ENCODE measurements at regions not wholly inside any gene's neighbourhood (a gene's known extent, or its start where the extent isn't known, plus 50 kb on each side); places are given as distances from the start of the nearest gene placed in this dataset.
A peak's percentile ranks its signal among the peaks of the same experiment; 100 is the strongest.
"Not testable (repeated sequence)": the region's sequence is repeated elsewhere in the genome, so short reads cannot be mapped to it uniquely, and the experiment has no call there.

DNA sequence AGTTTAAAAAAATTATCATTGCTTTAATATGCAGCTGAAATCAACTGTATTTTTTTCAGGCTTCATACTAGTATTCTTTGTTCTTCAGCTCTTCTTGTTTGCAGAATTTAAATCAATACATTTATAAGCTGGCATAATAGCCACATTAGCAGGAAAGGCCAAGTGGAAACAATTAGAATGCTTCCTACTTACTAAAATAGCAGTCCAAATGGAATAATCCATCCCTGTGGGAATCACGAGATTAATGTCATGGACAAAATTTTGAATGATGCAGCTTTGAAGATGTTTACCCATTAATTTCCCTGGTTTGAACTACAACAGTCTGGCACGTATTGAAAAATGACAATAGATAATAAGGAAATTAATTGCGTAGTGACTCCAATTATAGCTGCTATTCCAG, 2650.8 kb downstream of the PCDH9 start:
- no peak for DNase-seq (ENCODE audit: low spot score)
- POLR2A ChIA-PET (ENCODE audit: low non-redundant PET) = no interaction called here
- TF ChIP-seq, protein P1, sequence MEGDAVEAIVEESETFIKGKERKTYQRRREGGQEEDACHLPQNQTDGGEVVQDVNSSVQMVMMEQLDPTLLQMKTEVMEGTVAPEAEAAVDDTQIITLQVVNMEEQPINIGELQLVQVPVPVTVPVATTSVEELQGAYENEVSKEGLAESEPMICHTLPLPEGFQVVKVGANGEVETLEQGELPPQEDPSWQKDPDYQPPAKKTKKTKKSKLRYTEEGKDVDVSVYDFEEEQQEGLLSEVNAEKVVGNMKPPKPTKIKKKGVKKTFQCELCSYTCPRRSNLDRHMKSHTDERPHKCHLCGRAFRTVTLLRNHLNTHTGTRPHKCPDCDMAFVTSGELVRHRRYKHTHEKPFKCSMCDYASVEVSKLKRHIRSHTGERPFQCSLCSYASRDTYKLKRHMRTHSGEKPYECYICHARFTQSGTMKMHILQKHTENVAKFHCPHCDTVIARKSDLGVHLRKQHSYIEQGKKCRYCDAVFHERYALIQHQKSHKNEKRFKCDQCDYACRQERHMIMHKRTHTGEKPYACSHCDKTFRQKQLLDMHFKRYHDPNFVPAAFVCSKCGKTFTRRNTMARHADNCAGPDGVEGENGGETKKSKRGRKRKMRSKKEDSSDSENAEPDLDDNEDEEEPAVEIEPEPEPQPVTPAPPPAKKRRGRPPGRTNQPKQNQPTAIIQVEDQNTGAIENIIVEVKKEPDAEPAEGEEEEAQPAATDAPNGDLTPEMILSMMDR (conservative IDR thresholded peaks at IDR 0.05; ENCODE audit: low read depth) = no peak
- CTCF ChIA-PET = interaction anchor here (0.7 kb wide), 1 partner anchor 1068 kb away, joined by 3 read pairs; no protein-coding TSS in a partner anchor
- H3K27ac ChIP-seq = no peak overlapping the region

DNA sequence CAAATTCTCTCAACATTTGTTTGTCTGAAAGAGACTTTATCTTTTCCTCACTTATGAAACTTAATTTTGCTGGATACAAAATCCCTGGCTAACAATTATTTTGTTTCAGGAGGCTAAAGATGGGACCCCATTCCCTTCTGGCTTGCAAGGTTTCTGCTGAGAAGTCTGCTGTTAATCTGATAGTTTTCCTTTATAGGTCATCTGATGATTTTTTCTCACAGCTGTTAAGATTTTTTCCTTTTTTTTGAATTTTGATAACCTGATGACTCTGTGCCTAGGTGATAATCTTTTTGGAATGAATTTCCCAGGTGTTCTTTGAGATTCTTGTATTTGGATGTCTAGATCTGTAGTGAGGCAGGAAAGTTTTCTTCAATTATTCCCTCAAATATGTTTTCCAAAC, 2661.4 kb downstream of the PCDH9 start:
- DNase-seq (ENCODE audit: low spot score) = no peak
- H3K27ac ChIP-seq = no peak overlapping the region
- TF ChIP-seq, protein P1 (conservative IDR thresholded peaks at IDR 0.05; ENCODE audit: low read depth) = no peak
- POLR2A ChIA-PET (ENCODE audit: low non-redundant PET) = no interaction called here
- CTCF ChIA-PET = interaction anchor here (0.6 kb wide), 2 partner anchors 15 to 21 kb away, joined by 3 read pairs; no protein-coding TSS in a partner anchor

DNA sequence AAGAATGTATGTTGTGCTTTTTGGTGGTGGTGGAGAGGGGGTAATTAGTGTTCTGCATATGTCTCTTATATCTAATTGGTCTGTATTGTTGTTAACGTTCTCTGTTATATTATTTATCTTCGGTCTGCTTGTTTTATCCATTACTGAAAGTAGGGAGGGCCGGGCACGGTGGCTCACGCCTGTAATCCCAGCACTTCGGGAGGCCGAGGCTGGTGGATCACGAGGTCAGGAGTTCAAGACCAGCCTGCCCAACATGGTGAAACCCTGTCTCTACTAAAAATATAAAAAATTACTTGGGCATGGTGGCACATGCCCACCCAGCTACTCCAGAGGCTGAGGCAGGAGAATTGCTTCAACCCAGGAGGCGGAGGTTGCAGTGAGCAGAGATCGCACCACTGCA, 2672.1 kb downstream of the PCDH9 start:
- CTCF ChIA-PET; H3K27ac ChIP-seq; POLR2A ChIA-PET (ENCODE audit: low non-redundant PET); DNase-seq (ENCODE audit: low spot score): not testable (repeated sequence)

DNA sequence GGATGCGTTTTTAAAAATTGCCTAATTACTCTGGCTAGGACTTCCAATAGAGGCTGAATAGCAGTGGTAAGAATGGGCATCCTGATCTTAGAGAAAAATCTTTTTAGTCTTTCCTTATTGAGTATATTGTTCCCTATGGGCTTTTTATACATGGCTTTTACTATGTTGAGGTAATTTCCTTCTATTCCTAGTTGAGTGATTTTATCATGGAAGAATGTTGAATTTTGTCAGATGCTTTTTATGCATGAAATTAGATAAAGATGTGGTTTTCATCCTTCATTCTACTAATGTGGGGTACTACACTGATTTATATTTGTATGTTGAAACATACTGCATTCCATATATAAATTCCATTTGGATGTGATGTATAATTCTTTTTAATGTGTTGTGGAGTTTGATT, 2673.8 kb downstream of the PCDH9 start:
- POLR2A ChIA-PET (ENCODE audit: low non-redundant PET) = no interaction called here

DNA sequence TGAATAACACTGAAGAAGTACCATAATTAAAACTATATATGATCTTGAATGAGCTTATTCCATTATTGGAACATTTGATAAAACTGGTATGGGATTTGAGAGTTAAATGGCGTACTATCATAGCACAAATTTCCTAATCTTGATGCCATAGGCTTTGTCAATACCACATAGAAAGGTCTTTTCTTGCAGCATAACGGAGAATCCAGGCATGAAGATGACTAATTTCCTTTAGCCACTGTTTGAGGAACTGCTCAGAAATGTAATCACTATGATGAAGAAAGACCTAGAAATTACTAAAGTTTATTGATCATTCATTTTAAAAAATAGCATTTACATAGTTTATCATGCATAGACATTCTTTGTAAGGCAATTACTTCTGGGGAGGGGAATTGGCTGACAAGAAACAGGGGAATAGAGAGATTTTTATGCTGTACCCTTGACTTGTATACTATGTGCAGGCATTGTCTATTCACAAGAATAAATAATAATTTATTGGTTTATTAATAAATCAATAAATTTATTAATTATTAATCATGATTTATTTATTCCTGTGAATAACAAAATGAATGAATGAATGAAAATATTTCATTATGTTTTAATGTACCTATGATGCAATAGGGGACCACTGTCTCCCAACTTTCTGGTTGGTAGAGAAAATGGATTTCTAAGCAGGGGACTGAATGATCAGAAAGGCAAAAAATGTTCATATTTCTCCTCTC, 2676.6 kb downstream of the PCDH9 start:
- no peak for DNase-seq (ENCODE audit: low spot score)
- POLR2A ChIA-PET (ENCODE audit: low non-redundant PET) = no interaction called here
- CTCF ChIA-PET = no interaction called here
- TF ChIP-seq, protein P1 (conservative IDR thresholded peaks at IDR 0.05; ENCODE audit: low read depth) = no peak
- H3K27ac ChIP-seq = no peak overlapping the region

More for the DNA sequence above, 2673.8 kb downstream of the PCDH9 start:
- CTCF ChIA-PET = no interaction called here
- no peak overlapping the region for H3K27ac ChIP-seq
- DNase-seq (ENCODE audit: low spot score) = no peak
- TF ChIP-seq, protein P1 (conservative IDR thresholded peaks at IDR 0.05; ENCODE audit: low read depth) = no peak

DNA sequence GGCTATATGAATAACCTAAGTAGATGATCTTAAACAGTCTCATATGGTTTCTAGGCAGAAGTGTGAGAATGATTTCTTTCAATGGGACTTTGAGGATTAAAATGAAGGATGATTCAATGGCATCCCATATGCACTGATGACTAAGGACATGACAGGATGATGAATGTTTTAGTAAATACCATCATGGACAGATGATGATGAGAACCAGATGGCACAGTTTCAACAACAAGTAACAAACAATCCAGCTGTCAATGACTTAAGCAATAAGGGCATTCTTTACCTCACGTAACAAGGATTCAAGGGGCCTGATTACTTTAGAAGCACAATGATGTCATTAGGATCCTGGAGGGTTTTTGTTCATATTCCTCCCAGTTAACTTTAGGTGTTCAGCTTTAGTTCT, 2678.4 kb downstream of the PCDH9 start:
- TF ChIP-seq, protein P1 (conservative IDR thresholded peaks at IDR 0.05; ENCODE audit: low read depth) = no peak
- H3K27ac ChIP-seq = no peak overlapping the region
- CTCF ChIA-PET = interaction anchor here (0.7 kb wide), 1 partner anchor 386 kb away, joined by 4 read pairs; no protein-coding TSS in a partner anchor
- peak; percentile 19 for DNase-seq (ENCODE audit: low spot score)
- POLR2A ChIA-PET (ENCODE audit: low non-redundant PET) = no interaction called here

DNA sequence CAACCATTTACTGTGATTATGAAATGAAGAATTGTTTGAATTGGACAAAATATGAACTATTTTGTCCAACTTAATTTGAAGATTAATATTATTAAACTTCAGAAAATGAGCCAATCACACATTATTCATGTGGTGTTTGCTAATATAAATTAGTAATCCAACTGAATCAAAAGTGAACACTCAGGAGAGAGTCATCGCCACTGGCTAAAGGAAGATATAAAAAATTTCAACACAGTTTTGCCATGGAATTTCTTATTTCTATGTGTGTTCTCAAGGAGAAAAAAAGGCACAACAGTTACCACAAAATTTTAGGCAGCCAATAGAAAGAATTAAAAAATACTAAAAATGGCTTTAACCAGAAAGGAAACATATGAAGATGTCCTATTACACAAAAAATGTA, 2683.8 kb downstream of the PCDH9 start:
- ChIA-PET CTCF (no interaction called here), POLR2A (ENCODE audit: low non-redundant PET) (no interaction called here)
- no peak for DNase-seq (ENCODE audit: low spot score)
- TF ChIP-seq, protein P1 (conservative IDR thresholded peaks at IDR 0.05; ENCODE audit: low read depth) = no peak
- no peak overlapping the region for H3K27ac ChIP-seq
